GM12878 (cell line): ENCODE measurements at regions not wholly inside any gene's neighbourhood (a gene's known extent, or its start where the extent isn't known, plus 50 kb on each side); places are given as distances from the start of the nearest gene placed in this dataset.

Experiments used
- BACH1 ChIP-seq: fragments of 450-650 bp; IDR thresholded peaks from 2 replicates; pipeline ENCODE4 v1.6.1; 2017; ENCODE audit warnings: mild to moderate bottlenecking, borderline replicate concordance
- ELK1 ChIP-seq: IDR thresholded peaks from 2 replicates; pipeline ENCODE4 v1.6.1; 2012; ENCODE audit warnings: low read depth, low read length, improper control_type of control experiment
- EZH2 ChIP-seq: IDR thresholded peaks from 2 replicates; pipeline ENCODE4 v1.6.1; 2012; ENCODE audit warnings: low read depth, mild to moderate bottlenecking, control low read depth, inconsistent platforms, low read length, borderline replicate concordance; ENCODE audit not compliant: control insufficient read depth
- GATAD2B ChIP-seq: fragments of 450-650 bp; conservative IDR thresholded peaks from 2 replicates; pipeline ENCODE4 v1.6.1; 2017; ENCODE audit warnings: low read depth, mild to moderate bottlenecking, moderate library complexity
- HDGF ChIP-seq: fragments of 450-650 bp; IDR thresholded peaks from 2 replicates; pipeline ENCODE4 v1.6.1; 2016; ENCODE audit warnings: antibody characterized with exemption
- KDM1A ChIP-seq: fragments of 200-600 bp; sonication (generic); IDR thresholded peaks from 2 replicates; pipeline ENCODE4 v1.6.1; 2016; ENCODE audit warnings: borderline replicate concordance
- SMAD1 ChIP-seq: fragments of 450-650 bp; IDR thresholded peaks from 2 replicates; pipeline ENCODE4 v1.6.1; 2018; ENCODE audit warnings: mild to moderate bottlenecking, low read depth; ENCODE audit not compliant: partially characterized antibody
- SMAD5 ChIP-seq: IDR thresholded peaks from 2 replicates; pipeline ENCODE4 v1.6.1; 2016; ENCODE audit warnings: antibody characterized with exemption, low read depth
- SREBF1 ChIP-seq: IDR thresholded peaks from 2 replicates; pipeline ENCODE4 v1.6.1; 2012; ENCODE audit warnings: mild to moderate bottlenecking, low read length
- TF ChIP-seq, protein P1 (sequence below): IDR thresholded peaks from 2 replicates; pipeline ENCODE4 v1.6.1; 2012; ENCODE audit warnings: low read depth, low read length, improper control_type of control experiment

DNA sequence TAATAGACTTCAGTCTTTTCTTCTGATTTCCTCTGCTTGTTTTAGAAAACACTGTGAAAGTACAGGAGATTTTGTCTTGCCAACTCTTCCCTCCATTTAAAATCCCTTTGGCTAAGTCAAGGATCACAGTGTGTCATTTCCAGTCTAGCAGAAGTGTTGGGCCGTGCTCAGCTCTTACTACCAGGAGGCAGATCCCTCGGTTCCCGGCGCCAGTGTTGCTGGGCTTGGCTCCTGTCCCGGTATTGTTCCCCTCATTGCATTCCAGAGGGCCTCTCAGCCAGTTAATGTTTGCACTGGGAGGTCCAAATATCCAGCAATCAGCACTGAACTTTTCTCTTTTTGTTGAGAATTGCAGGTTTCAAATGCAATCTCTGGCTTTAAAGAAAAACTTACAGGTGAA, 612.1 kb upstream of the MGMT start:
- TF ChIP-seq HDGF (no peak), EZH2 (no peak), GATAD2B (no peak), SMAD1 (no peak), ELK1 (no peak), SREBF1 (no peak), BACH1 (no peak), KDM1A (no peak), SMAD5 (no peak)
- TF ChIP-seq, protein P1, sequence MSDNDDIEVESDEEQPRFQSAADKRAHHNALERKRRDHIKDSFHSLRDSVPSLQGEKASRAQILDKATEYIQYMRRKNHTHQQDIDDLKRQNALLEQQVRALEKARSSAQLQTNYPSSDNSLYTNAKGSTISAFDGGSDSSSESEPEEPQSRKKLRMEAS, result no peak
